NCI-H1694 treated with DMSO at 0.1 percent for 48 hours (cell line): ENCODE measurements at regions not wholly inside any gene's neighbourhood (a gene's known extent, or its start where the extent isn't known, plus 50 kb on each side); places are given as distances from the start of the nearest gene placed in this dataset.

Source experiments
- DNase-seq: peaks from one replicate; lab custom pipeline; 2025; lab: John Stamatoyannopoulos, UW

GRCh38 chr1:188050250-188050649 lies 1221.5 kb downstream of the PLA2G4A start:
- DNase-seq = no peak

- no peak for DNase-seq
These were observed 1227.3 kb downstream of the PLA2G4A start for GRCh38 chr1:188056011-188056410.

GRCh38 chr1:188058801-188059200 lies 1230.1 kb downstream of the PLA2G4A start:
- no peak for DNase-seq

- no peak for DNase-seq
These were observed 1233.1 kb downstream of the PLA2G4A start for GRCh38 chr1:188061881-188062280.

- DNase-seq = no peak
These were observed 1233.7 kb downstream of the PLA2G4A start for GRCh38 chr1:188062456-188062855.

- DNase-seq = no peak
These were observed 1237.2 kb downstream of the PLA2G4A start for GRCh38 chr1:188065917-188066316.

- DNase-seq = no peak
These were observed 1242.1 kb downstream of the PLA2G4A start for GRCh38 chr1:188070848-188071247.

- DNase-seq = no peak
These were observed 1260.3 kb downstream of the PLA2G4A start for GRCh38 chr1:188089015-188089414.

- DNase-seq = no peak
These were observed 1260.7 kb downstream of the PLA2G4A start for GRCh38 chr1:188089461-188089860.

GRCh38 chr1:188096521-188096920 lies 1267.8 kb downstream of the PLA2G4A start:
- DNase-seq = no peak

- no peak for DNase-seq
These were observed 1288.7 kb downstream of the PLA2G4A start for GRCh38 chr1:188117436-188117835.

GRCh38 chr1:188122646-188123045 lies 1293.9 kb downstream of the PLA2G4A start:
- no peak for DNase-seq

GRCh38 chr1:188127507-188127906 lies 1298.8 kb downstream of the PLA2G4A start:
- no peak for DNase-seq

- DNase-seq = no peak
These were observed 1300.0 kb downstream of the PLA2G4A start for GRCh38 chr1:188128761-188129160.

GRCh38 chr1:188129856-188130838 lies 1301.4 kb downstream of the PLA2G4A start:
- no peak for DNase-seq

- no peak for DNase-seq
These were observed 1308.5 kb downstream of the PLA2G4A start for GRCh38 chr1:188137221-188137620.

GRCh38 chr1:188140958-188141357 lies 1312.2 kb downstream of the PLA2G4A start:
- peak; percentile 72 for DNase-seq

GRCh38 chr1:188154196-188154595 lies 1325.4 kb downstream of the PLA2G4A start:
- no peak for DNase-seq

GRCh38 chr1:188154761-188155160 lies 1326.0 kb downstream of the PLA2G4A start:
- peak; percentile 74 for DNase-seq

- DNase-seq = peak; percentile 71
These were observed 1326.5 kb downstream of the PLA2G4A start for GRCh38 chr1:188155261-188155660.

- DNase-seq = no peak
These were observed 1335.7 kb downstream of the PLA2G4A start for GRCh38 chr1:188164459-188164858.

GRCh38 chr1:188166654-188167053 lies 1337.9 kb downstream of the PLA2G4A start:
- DNase-seq = no peak

- DNase-seq = no peak
These were observed 1341.2 kb downstream of the PLA2G4A start for GRCh38 chr1:188169971-188170370.

- DNase-seq = peak; percentile 91
These were observed 1341.7 kb downstream of the PLA2G4A start for GRCh38 chr1:188170411-188170810.
